SK-N-SH treated with all-trans-retinoic acid at 6 μM for 48 hours (cell line): ENCODE measurements at regions not wholly inside any gene's neighbourhood (a gene's known extent, or its start where the extent isn't known, plus 50 kb on each side); places are given as distances from the start of the nearest gene placed in this dataset.

ENCODE experiments used
- ATAC-seq: fragments of 200-7000 bp; cut with Tn5 transposase; 3 replicates; pipeline ENCODE4 v1.9.1; 2020; ENCODE audit warnings: mild to moderate bottlenecking, moderate library complexity
- ARNTL ChIP-seq: fragments of 450-650 bp; formaldehyde crosslinking; IDR thresholded peaks from 2 replicates; pipeline ENCODE4 v1.5.0; 2020; ENCODE audit warnings: low read depth, mild to moderate bottlenecking, moderate library complexity, borderline replicate concordance
- BACH2 ChIP-seq: fragments of 250-450 bp; sonication (Bioruptor Pico); IDR thresholded peaks from 2 replicates; pipeline ENCODE4 v1.9.0; 2021; ENCODE audit warnings: mild to moderate bottlenecking, borderline replicate concordance
- CSDC2 ChIP-seq: fragments of 250-450 bp; sonication (Bioruptor Pico); IDR thresholded peaks from 2 replicates; pipeline ENCODE4 v1.5.0; 2020; ENCODE audit warnings: mild to moderate bottlenecking, moderate library complexity
- ESRRG ChIP-seq: fragments of 250-450 bp; sonication (Bioruptor Pico); IDR thresholded peaks from 2 replicates; pipeline ENCODE4 v1.6.1; 2021; ENCODE audit warnings: mild to moderate bottlenecking
- GLIS3 ChIP-seq: fragments of 250-450 bp; sonication (Bioruptor Pico); IDR thresholded peaks from 2 replicates; pipeline ENCODE4 v1.5.0; 2020; ENCODE audit warnings: mild to moderate bottlenecking, moderate library complexity
- ISL1 ChIP-seq: fragments of 250-450 bp; sonication (Bioruptor Pico); IDR thresholded peaks from 2 replicates; pipeline ENCODE4 v2.1.2; 2022; ENCODE audit warnings: mild to moderate bottlenecking, moderate library complexity
- PPARA ChIP-seq: fragments of 250-450 bp; sonication (Bioruptor Pico); IDR thresholded peaks from 2 replicates; pipeline ENCODE4 v1.5.0; 2020; ENCODE audit warnings: mild to moderate bottlenecking, borderline replicate concordance
- RARB ChIP-seq: fragments of 250-450 bp; sonication (Bioruptor Pico); IDR thresholded peaks from 2 replicates; pipeline ENCODE4 v1.8.0; 2021; ENCODE audit warnings: mild to moderate bottlenecking, moderate library complexity
- SNAI2 ChIP-seq: fragments of 250-450 bp; sonication (Bioruptor Pico); IDR thresholded peaks from 2 replicates; pipeline ENCODE4 v1.5.0; 2020; ENCODE audit warnings: mild to moderate bottlenecking, moderate library complexity
- TCF4 ChIP-seq: fragments of 250-450 bp; sonication (Bioruptor Pico); IDR thresholded peaks from 2 replicates; pipeline ENCODE4 v1.8.0; 2021; ENCODE audit warnings: mild to moderate bottlenecking, moderate library complexity, borderline replicate concordance
- TOX ChIP-seq: fragments of 250-450 bp; sonication (Bioruptor Pico); IDR thresholded peaks from 2 replicates; pipeline ENCODE4 v1.8.0; 2021; ENCODE audit warnings: mild to moderate bottlenecking, moderate library complexity, borderline replicate concordance
- ZC3H10 ChIP-seq: fragments of 250-450 bp; sonication (Bioruptor Pico); IDR thresholded peaks from 2 replicates; pipeline ENCODE4 v1.5.1; 2021; ENCODE audit warnings: mild to moderate bottlenecking, moderate library complexity
- ZFP3 ChIP-seq: fragments of 250-450 bp; sonication (Bioruptor Pico); IDR thresholded peaks from 2 replicates; pipeline ENCODE4 v1.5.0; 2020; ENCODE audit warnings: mild to moderate bottlenecking, moderate library complexity
- ZFP30 ChIP-seq: fragments of 450-650 bp; formaldehyde crosslinking; IDR thresholded peaks from 2 replicates; pipeline ENCODE4 v1.5.0; 2022; ENCODE audit warnings: mild to moderate bottlenecking, moderate library complexity
- ZNF565 ChIP-seq: fragments of 450-650 bp; formaldehyde crosslinking; conservative IDR thresholded peaks from 2 replicates; pipeline ENCODE4 v1.5.0; 2020; ENCODE audit warnings: low read depth, mild to moderate bottlenecking, moderate library complexity
- ZNF70 ChIP-seq: fragments of 450-650 bp; formaldehyde crosslinking; IDR thresholded peaks from 2 replicates; pipeline ENCODE4 v1.5.0; 2020; ENCODE audit warnings: mild to moderate bottlenecking, moderate library complexity
- ZNF8 ChIP-seq: fragments of 450-650 bp; formaldehyde crosslinking; IDR thresholded peaks from 2 replicates; pipeline ENCODE4 v1.5.0; 2020; ENCODE audit warnings: mild to moderate bottlenecking, moderate library complexity
- TF ChIP-seq, protein P1 (sequence below): fragments of 250-450 bp; sonication (Bioruptor Pico); IDR thresholded peaks from 2 replicates; pipeline ENCODE4 v1.8.0; 2020; ENCODE audit warnings: mild to moderate bottlenecking, moderate library complexity, borderline replicate concordance
- TF ChIP-seq, protein P2 (sequence below): fragments of 250-450 bp; sonication (Bioruptor Pico); IDR thresholded peaks from 2 replicates; pipeline ENCODE4 v1.8.0; 2021; ENCODE audit warnings: low read depth, mild to moderate bottlenecking, moderate library complexity, borderline replicate concordance
- TF ChIP-seq, protein P3 (sequence below): fragments of 250-450 bp; sonication (Bioruptor Pico); IDR thresholded peaks from 2 replicates; pipeline ENCODE4 v1.5.0; 2020; ENCODE audit warnings: mild to moderate bottlenecking, moderate library complexity
- TF ChIP-seq, protein P4 (sequence below): fragments of 250-450 bp; sonication (Bioruptor Pico); IDR thresholded peaks from 2 replicates; pipeline ENCODE4 v1.5.1; 2020; ENCODE audit warnings: low read depth, mild to moderate bottlenecking, moderate library complexity

DNA sequence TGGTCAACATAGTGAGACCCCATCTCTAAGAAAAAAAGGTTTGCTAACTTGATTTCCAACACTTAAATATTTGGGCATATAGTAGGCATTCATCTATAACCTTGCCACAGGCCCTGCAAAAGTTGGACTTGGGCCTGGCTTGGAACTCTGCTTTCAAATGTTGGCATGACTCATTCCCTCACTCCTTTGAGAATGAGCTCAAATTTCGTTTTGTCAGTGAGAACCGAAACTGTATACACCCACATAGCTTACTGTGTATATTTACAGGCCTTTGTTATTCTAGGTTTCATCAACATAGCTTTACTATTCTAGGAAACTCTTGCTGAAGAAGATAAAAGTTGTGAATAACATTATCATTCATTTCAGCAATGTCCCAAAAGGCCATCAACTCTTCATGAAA lies 88.7 kb upstream of the ELOVL6 start (continued):
- TF ChIP-seq, protein P1, sequence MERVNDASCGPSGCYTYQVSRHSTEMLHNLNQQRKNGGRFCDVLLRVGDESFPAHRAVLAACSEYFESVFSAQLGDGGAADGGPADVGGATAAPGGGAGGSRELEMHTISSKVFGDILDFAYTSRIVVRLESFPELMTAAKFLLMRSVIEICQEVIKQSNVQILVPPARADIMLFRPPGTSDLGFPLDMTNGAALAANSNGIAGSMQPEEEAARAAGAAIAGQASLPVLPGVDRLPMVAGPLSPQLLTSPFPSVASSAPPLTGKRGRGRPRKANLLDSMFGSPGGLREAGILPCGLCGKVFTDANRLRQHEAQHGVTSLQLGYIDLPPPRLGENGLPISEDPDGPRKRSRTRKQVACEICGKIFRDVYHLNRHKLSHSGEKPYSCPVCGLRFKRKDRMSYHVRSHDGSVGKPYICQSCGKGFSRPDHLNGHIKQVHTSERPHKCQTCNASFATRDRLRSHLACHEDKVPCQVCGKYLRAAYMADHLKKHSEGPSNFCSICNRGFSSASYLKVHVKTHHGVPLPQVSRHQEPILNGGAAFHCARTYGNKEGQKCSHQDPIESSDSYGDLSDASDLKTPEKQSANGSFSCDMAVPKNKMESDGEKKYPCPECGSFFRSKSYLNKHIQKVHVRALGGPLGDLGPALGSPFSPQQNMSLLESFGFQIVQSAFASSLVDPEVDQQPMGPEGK (CRISPR knock-in tag): no peak
- TF ChIP-seq TOX (CRISPR knock-in tag): no peak

DNA sequence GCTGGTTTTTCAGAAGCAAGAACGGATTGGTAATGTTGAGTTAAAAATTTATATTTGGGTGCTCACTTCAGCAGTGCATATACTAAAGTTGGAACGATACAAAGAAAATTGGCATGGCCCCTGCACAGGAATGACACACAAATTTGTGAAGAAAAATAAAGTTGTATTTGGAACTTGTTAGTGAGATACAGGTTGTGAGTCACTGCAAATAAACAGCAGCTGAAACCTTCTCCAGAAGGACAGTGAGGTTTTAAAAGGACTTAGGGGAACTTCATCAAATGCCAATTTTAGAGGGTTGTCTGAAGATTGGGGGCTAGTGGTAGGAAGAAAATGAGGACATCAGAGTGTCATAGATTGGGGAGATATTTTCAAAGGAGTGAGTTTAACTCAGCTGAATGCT lies 79.7 kb upstream of the ELOVL6 start:
- no peak for TF ChIP-seq ESRRG (CRISPR knock-in tag)
- TF ChIP-seq, protein P2, sequence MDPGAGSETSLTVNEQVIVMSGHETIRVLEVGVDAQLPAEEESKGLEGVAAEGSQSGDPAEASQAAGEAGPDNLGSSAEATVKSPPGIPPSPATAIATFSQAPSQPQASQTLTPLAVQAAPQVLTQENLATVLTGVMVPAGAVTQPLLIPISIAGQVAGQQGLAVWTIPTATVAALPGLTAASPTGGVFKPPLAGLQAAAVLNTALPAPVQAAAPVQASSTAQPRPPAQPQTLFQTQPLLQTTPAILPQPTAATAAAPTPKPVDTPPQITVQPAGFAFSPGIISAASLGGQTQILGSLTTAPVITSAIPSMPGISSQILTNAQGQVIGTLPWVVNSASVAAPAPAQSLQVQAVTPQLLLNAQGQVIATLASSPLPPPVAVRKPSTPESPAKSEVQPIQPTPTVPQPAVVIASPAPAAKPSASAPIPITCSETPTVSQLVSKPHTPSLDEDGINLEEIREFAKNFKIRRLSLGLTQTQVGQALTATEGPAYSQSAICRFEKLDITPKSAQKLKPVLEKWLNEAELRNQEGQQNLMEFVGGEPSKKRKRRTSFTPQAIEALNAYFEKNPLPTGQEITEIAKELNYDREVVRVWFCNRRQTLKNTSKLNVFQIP (CRISPR knock-in tag): no peak
- TF ChIP-seq ARNTL (CRISPR knock-in tag): no peak
- TF ChIP-seq ZFP30 (CRISPR knock-in tag): no peak
- no peak for TF ChIP-seq ZC3H10 (CRISPR knock-in tag)
- no peak for TF ChIP-seq ZNF70
- no peak for TF ChIP-seq ZNF565 (CRISPR knock-in tag)
- TF ChIP-seq ZNF8 (CRISPR knock-in tag): no peak
- ATAC-seq: no peak

DNA sequence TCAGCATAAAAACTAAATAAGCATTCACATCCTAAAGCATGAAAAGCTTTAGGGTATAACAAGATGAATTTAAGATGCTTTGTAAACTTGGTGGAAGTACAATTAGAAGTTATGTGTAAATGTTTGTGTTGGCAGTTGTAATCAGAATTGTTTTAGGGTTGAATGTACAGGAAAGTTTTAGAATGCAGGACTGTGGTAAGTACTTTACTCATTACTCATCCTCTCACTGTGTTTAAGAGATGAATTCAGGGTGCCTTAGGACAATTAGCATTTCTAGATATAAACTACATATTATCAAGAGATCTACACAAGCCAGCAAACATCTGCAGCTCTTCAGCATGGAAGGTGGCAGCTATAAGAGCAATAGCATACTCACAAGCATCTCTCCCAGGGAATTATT lies 77.5 kb upstream of the ELOVL6 start:
- no peak for ATAC-seq
- TF ChIP-seq ZNF565 (CRISPR knock-in tag) (no peak), ZFP30 (CRISPR knock-in tag) (no peak), SNAI2 (CRISPR knock-in tag) (no peak), ESRRG (CRISPR knock-in tag) (no peak), BACH2 (no peak), PPARA (CRISPR knock-in tag) (no peak), RARB (no peak), ZNF8 (CRISPR knock-in tag) (no peak), ARNTL (CRISPR knock-in tag) (no peak), CSDC2 (CRISPR knock-in tag) (no peak), TOX (CRISPR knock-in tag) (no peak), ZFP3 (no peak), TCF4 (no peak), ISL1 (CRISPR knock-in tag) (no peak)
- TF ChIP-seq, protein P3, sequence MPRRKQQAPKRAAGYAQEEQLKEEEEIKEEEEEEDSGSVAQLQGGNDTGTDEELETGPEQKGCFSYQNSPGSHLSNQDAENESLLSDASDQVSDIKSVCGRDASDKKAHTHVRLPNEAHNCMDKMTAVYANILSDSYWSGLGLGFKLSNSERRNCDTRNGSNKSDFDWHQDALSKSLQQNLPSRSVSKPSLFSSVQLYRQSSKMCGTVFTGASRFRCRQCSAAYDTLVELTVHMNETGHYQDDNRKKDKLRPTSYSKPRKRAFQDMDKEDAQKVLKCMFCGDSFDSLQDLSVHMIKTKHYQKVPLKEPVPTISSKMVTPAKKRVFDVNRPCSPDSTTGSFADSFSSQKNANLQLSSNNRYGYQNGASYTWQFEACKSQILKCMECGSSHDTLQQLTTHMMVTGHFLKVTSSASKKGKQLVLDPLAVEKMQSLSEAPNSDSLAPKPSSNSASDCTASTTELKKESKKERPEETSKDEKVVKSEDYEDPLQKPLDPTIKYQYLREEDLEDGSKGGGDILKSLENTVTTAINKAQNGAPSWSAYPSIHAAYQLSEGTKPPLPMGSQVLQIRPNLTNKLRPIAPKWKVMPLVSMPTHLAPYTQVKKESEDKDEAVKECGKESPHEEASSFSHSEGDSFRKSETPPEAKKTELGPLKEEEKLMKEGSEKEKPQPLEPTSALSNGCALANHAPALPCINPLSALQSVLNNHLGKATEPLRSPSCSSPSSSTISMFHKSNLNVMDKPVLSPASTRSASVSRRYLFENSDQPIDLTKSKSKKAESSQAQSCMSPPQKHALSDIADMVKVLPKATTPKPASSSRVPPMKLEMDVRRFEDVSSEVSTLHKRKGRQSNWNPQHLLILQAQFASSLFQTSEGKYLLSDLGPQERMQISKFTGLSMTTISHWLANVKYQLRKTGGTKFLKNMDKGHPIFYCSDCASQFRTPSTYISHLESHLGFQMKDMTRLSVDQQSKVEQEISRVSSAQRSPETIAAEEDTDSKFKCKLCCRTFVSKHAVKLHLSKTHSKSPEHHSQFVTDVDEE: no peak
- TF ChIP-seq, protein P2 (CRISPR knock-in tag): no peak
- TF ChIP-seq, protein P4, sequence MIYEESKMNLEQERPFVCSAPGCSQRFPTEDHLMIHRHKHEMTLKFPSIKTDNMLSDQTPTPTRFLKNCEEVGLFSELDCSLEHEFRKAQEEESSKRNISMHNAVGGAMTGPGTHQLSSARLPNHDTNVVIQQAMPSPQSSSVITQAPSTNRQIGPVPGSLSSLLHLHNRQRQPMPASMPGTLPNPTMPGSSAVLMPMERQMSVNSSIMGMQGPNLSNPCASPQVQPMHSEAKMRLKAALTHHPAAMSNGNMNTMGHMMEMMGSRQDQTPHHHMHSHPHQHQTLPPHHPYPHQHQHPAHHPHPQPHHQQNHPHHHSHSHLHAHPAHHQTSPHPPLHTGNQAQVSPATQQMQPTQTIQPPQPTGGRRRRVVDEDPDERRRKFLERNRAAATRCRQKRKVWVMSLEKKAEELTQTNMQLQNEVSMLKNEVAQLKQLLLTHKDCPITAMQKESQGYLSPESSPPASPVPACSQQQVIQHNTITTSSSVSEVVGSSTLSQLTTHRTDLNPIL (CRISPR knock-in tag): no peak

DNA sequence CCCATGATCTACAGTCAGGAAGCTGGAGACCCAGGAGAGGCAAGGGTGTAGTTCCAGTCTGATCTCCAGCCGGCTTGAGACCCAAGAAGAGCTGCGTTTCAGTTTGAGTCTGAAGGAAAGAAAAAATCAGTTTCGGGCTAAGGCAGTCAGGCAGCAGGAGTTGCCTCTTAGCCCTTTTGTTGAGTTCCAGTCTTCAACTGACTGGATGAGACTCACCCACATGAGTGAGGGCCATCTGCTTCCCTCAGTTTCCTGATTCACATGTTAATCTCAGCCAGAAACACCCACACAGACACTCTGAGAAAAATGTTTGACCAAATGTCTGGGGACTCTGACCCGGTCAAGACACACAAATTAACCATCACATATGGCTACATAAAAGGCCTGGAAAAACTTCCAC lies 73.6 kb upstream of the ELOVL6 start:
- ATAC-seq: no peak
- TF ChIP-seq SNAI2 (CRISPR knock-in tag) (no peak), GLIS3 (no peak), ZNF565 (CRISPR knock-in tag) (no peak), ZC3H10 (CRISPR knock-in tag) (no peak), CSDC2 (CRISPR knock-in tag) (no peak), ZFP30 (CRISPR knock-in tag) (no peak)
